ENCODE measurements at regions not wholly inside any gene's neighbourhood (a gene's known extent, or its start where the extent isn't known, plus 50 kb on each side); places are given as distances from the start of the nearest gene placed in this dataset.

- no peak for DNase-seq
Measured at GRCh38 chrX:109843963-109844751, 111.1 kb upstream of the ACSL4 start.

GRCh38 chrX:109844986-109845385 is 111.9 kb upstream of the ACSL4 start:
- DNase-seq, result no peak

GRCh38 chrX:109845996-109846395 is 112.9 kb upstream of the ACSL4 start:
- DNase-seq, result no peak

- no peak for DNase-seq
Measured at GRCh38 chrX:109847257-109848187, 114.5 kb upstream of the ACSL4 start.

GRCh38 chrX:109848461-109849050 is 115.5 kb upstream of the ACSL4 start:
- DNase-seq, result no peak

- DNase-seq, result no peak
Measured at GRCh38 chrX:109854096-109854495, 121.0 kb upstream of the ACSL4 start.

- DNase-seq, result no peak
Measured at GRCh38 chrX:109855501-109855900, 122.4 kb upstream of the ACSL4 start.

- no peak for DNase-seq
Measured at GRCh38 chrX:109856974-109857373, 123.9 kb upstream of the ACSL4 start.

GRCh38 chrX:109857584-109858228 is 124.6 kb upstream of the ACSL4 start:
- no peak for DNase-seq

- DNase-seq, result no peak
Measured at GRCh38 chrX:109858602-109859341, 125.7 kb upstream of the ACSL4 start.

- no peak for DNase-seq
Measured at GRCh38 chrX:109859651-109860050, 126.6 kb upstream of the ACSL4 start.

GRCh38 chrX:109862433-109862832 is 129.4 kb upstream of the ACSL4 start:
- DNase-seq, result no peak

- DNase-seq, result no peak
Measured at GRCh38 chrX:109863811-109864210, 130.8 kb upstream of the ACSL4 start.

GRCh38 chrX:109871121-109871888 is 131.6 kb upstream of the TMEM164 start:
- DNase-seq, result no peak

GRCh38 chrX:109872021-109872732 is 130.7 kb upstream of the TMEM164 start:
- no peak for DNase-seq

- DNase-seq, result no peak
Measured at GRCh38 chrX:109873574-109873973, 129.3 kb upstream of the TMEM164 start.

GRCh38 chrX:109873983-109874382 is 128.9 kb upstream of the TMEM164 start:
- DNase-seq, result no peak

GRCh38 chrX:109874548-109874947 is 128.4 kb upstream of the TMEM164 start:
- no peak for DNase-seq

- DNase-seq, result no peak
Measured at GRCh38 chrX:109875831-109876230, 127.1 kb upstream of the TMEM164 start.

GRCh38 chrX:109878236-109878635 is 124.7 kb upstream of the TMEM164 start:
- DNase-seq, result no peak

GRCh38 chrX:109879991-109880390 is 122.9 kb upstream of the TMEM164 start:
- DNase-seq, result no peak

Data from activated CD4-positive, alpha-beta T cell treated with anti-CD3 and anti-CD28 coated beads, Interleukin-2, amount 50 U/mL, for 48 hours (primary cell).